Superior temporal gyrus (tissue), 1 donor: ENCODE measurements at regions not wholly inside any gene's neighbourhood (a gene's known extent, or its start where the extent isn't known, plus 50 kb on each side); places are given as distances from the start of the nearest gene placed in this dataset.

Experiments used
- DNase-seq: peaks from one replicate; pipeline ENCODE4 v3.0.0-alpha.2; 2016; ENCODE audit errors: extremely low spot score

DNA sequence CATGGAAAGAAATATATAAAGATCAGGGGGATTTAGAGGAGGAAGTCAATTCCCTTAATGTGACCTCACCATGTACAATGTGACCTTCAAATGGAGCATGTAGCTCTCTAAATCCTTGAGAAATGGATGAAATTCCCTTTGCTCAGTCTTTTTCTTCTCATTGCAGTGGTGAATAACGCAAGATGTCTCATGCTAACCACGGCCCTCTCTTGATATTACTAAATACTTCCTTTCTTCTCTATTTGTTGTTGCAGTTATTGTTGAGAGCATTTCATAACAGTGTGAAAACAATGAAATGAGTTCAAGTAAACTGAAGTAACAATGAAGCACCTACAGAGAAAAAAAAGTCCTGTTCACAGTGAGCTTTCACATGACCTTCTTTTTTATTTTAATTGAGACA, 55.6 kb downstream of the ZNF281 start:
- peak; percentile 6 for DNase-seq

- DNase-seq, result peak; percentile 5
These were observed 56.6 kb downstream of the ZNF281 start for GRCh38 chr1:200353232-200353631.

GRCh38 chr1:200351826-200352549, 57.8 kb downstream of the ZNF281 start:
- DNase-seq, result peak; percentile 30

- DNase-seq, result no peak
These were observed 58.4 kb downstream of the ZNF281 start for GRCh38 chr1:200351425-200351824.

- DNase-seq, result no peak
These were observed 63.1 kb downstream of the ZNF281 start for GRCh38 chr1:200346700-200347099.

DNA sequence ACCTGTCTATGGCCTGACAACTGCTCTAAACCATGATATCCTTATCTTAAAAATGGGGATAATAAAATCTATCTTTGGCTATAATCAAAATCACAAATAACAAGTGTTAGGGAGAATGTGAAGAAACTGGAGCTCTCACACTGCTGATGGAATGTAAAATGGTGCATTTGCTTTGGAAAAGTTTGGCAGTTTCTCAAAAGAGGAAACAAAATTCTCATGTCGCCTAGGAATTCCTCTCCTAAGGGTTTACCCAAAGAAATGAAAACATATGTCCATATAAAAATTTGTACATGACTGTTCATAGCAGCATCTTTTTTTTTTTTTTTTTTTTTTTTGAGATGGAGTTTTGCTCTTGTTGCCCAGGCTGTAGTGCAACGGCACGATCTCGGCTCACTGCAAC, 64.3 kb downstream of the ZNF281 start:
- DNase-seq, result no peak

DNA sequence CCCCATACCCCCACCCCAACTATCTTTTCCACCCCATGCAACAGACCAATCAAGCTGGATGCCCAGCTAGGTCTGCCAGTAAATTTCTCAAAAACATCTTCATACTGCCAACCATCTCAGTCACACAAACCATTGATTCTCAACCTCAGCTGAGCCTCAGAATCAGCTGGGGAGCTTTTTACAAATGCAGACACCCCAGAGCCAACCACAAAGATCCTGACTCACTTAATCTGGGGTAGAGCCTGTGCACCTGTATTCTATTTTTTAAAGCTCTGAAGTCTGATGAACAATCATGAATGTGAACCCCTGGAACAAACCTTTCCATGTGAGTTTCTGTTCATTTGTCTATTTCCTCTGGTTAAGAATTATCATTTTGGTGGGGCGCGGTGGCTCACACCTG, 66.0 kb downstream of the ZNF281 start:
- no peak for DNase-seq

GRCh38 chr1:200342511-200343311, 67.1 kb downstream of the ZNF281 start:
- DNase-seq, result no peak

- DNase-seq, result no peak
These were observed 71.4 kb downstream of the ZNF281 start for GRCh38 chr1:200338451-200338850.

- DNase-seq, result no peak
These were observed 72.0 kb downstream of the ZNF281 start for GRCh38 chr1:200337831-200338230.

GRCh38 chr1:200337410-200337809, 72.4 kb downstream of the ZNF281 start:
- DNase-seq, result no peak

DNA sequence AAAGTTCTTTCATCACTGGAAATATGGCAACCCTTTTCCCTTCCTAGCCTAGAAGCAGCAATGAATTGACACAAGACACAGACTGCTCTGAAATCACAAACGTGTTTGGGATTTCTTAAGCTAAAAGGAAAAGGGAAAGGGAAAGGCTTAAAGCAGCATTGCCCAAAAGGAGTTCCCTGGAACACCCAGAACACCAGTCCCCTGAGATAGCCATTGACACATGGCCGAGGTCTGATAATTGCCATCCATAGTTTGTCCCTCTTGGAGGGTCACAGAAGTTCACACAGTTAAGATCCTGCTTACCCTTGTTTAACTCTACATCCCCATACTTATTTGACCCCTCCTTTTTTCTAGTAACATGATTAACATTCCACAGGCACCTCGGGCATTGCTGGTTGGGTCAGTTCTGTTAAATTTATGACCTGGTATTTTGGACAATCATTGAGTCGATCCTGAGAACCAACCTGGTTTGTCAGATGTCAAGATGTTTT, 72.9 kb downstream of the ZNF281 start:
- no peak for DNase-seq

DNA sequence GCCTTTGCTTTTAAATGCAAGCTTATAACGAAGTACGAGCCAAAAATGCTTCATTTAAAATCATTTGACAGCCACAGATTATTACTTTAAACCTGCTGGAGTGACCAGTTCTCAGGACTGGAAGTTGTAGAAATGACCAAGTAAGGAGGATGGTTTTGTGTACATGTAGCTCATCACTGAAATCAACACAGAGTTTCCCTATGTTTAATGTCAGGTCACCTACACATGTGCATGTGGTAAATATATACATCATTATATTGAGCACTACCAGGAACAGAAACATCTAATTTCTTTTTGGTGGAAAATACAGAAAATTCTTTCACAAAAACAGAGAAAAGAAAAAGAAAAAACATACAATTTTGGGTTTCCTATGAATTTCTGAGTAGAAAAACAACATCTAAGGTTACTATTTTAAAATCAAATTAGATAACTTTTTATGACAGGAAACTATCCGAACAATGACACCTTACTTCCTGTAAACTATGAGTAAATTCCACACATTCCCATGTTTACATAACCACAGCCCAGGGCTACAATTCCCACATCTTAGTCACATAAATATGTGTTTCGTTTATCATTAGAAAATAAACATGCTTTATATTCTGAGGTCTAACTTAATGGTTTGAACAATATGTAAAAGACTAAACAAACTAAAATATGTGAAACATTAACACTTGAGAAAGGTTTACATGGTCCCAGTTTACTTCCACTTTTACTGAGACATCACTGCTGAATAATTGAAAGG, 73.6 kb downstream of the ZNF281 start:
- no peak for DNase-seq

GRCh38 chr1:200334661-200335256, 75.1 kb downstream of the ZNF281 start:
- no peak for DNase-seq

- no peak for DNase-seq
These were observed 76.5 kb downstream of the ZNF281 start for GRCh38 chr1:200333329-200333728.

GRCh38 chr1:200332716-200333115, 77.1 kb downstream of the ZNF281 start:
- no peak for DNase-seq

GRCh38 chr1:200330741-200331428, 79.0 kb downstream of the ZNF281 start:
- DNase-seq, result no peak

GRCh38 chr1:200329208-200329882, 80.5 kb downstream of the ZNF281 start:
- DNase-seq, result no peak

GRCh38 chr1:200328379-200328778, 81.5 kb downstream of the ZNF281 start:
- DNase-seq, result no peak

DNA sequence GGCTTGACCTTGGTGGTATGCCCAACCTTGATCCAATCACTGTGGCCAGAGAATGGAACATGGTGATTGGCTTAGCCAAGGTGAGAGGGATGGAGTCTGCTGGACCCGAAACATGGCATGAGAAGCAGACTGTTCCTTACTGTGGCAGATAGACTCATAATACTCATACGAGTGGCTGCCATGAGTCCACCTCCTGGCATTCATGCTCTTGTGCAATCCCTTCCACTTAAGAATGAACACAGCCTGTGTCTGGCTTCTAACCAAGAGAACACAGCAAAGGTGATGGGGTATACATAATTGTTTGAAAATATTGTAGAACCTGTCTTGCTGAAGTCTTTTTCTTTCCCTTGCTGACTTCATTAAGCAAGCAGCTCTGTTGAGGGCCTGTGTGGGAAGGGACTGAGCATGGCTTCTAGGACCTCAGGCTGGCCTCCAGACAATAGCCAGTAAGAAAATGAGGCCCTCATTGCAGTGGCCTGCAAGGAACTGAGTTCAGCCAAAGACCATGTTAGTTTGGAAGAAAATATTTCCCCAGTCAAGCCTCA, 85.9 kb downstream of the ZNF281 start:
- no peak for DNase-seq
